ENCODE measurements at regions not wholly inside any gene's neighbourhood (a gene's known extent, or its start where the extent isn't known, plus 50 kb on each side); places are given as distances from the start of the nearest gene placed in this dataset.
"Not testable (repeated sequence)": the region's sequence is repeated elsewhere in the genome, so short reads cannot be mapped to it uniquely, and the experiment has no call there.

GRCh38 chr9:25755951-25756350 is 77.7 kb upstream of the TUSC1 start:
- no peaks in the 10 kb centered on the region for H3K27me3 ChIP-seq
- H3K4me3 ChIP-seq: no peak overlapping the region
- intact Hi-C loops (cut with DNase I; ENCODE audit: low total_unique reads): no loop called here
- DNase-seq: no peak
- H3K9me3 ChIP-seq: no peaks in the 10 kb centered on the region
- no peak for TF ChIP-seq POLR2A (IDR thresholded peaks at IDR 0.05)
- TF ChIP-seq CTCF (IDR thresholded peaks at IDR 0.05): no peak
- no peak overlapping the region for H3K27ac ChIP-seq
- no peaks in the 10 kb centered on the region for H3K36me3 ChIP-seq (ENCODE audit: low read depth, missing control alignments)
- H3K4me1 ChIP-seq: no peaks in the 10 kb centered on the region
- 92 to 94% methylated on average over 1 of the region's 1 CpG for WGBS, 2 donors

GRCh38 chr9:25752398-25752797 is 74.2 kb upstream of the TUSC1 start:
- H3K27ac ChIP-seq: no peak overlapping the region
- 53 to 66% methylated on average over 5 of the region's 5 CpGs for WGBS, 2 donors
- intact Hi-C loops (cut with DNase I; ENCODE audit: low total_unique reads): no loop called here
- TF ChIP-seq POLR2A (IDR thresholded peaks at IDR 0.05) (no peak), CTCF (IDR thresholded peaks at IDR 0.05) (no peak)
- H3K4me1 ChIP-seq: no peaks in the 10 kb centered on the region
- DNase-seq: no peak
- H3K9me3 ChIP-seq: no peaks in the 10 kb centered on the region
- no peaks in the 10 kb centered on the region for H3K27me3 ChIP-seq
- no peaks in the 10 kb centered on the region for H3K36me3 ChIP-seq (ENCODE audit: low read depth, missing control alignments)
- H3K4me3 ChIP-seq: no peak overlapping the region

- Histone ChIP-seq H3K27me3 (no peaks in the 10 kb centered on the region), H3K9me3 (no peaks in the 10 kb centered on the region), H3K4me3 (no peak overlapping the region), H3K4me1 (no peaks in the 10 kb centered on the region), H3K36me3 (ENCODE audit: low read depth, missing control alignments) (no peaks in the 10 kb centered on the region), H3K27ac (no peak overlapping the region)
- no peak for DNase-seq
- no peak for TF ChIP-seq POLR2A (IDR thresholded peaks at IDR 0.05)
- no peak for TF ChIP-seq CTCF (IDR thresholded peaks at IDR 0.05)
- intact Hi-C loops (cut with DNase I; ENCODE audit: low total_unique reads): no loop called here
- 57 to 92% methylated on average over 3 of the region's 3 CpGs for WGBS, 2 donors
Measured at GRCh38 chr9:25742256-25742655, 64.0 kb upstream of the TUSC1 start.

- no peaks in the 10 kb centered on the region for H3K9me3 ChIP-seq
- H3K4me3 ChIP-seq: no peak overlapping the region
- no peaks in the 10 kb centered on the region for H3K4me1 ChIP-seq
- no peak for DNase-seq
- intact Hi-C loops (cut with DNase I; ENCODE audit: low total_unique reads): no loop called here
- no peaks in the 10 kb centered on the region for H3K27me3 ChIP-seq
- no peak overlapping the region for H3K27ac ChIP-seq
- 53 to 64% methylated on average over 7 of the region's 7 CpGs for WGBS, 2 donors
- no peaks in the 10 kb centered on the region for H3K36me3 ChIP-seq (ENCODE audit: low read depth, missing control alignments)
- TF ChIP-seq POLR2A (IDR thresholded peaks at IDR 0.05): no peak
- TF ChIP-seq CTCF (IDR thresholded peaks at IDR 0.05): no peak
Measured at GRCh38 chr9:25733336-25733982, 55.2 kb upstream of the TUSC1 start.

GRCh38 chr9:25731895-25732794 is 53.9 kb upstream of the TUSC1 start:
- H3K4me3 ChIP-seq; H3K27me3 ChIP-seq; intact Hi-C loops (cut with DNase I; ENCODE audit: low total_unique reads); DNase-seq; H3K9me3 ChIP-seq; H3K27ac ChIP-seq; H3K4me1 ChIP-seq; H3K36me3 ChIP-seq (ENCODE audit: low read depth, missing control alignments): not testable (repeated sequence)
- whole genome bisulfite sequencing, 2 donors: 87 to 90% methylated on average over 16 to 19 of the region's 19 CpGs

Measured in testis (tissue), 2 donors.